ENCODE measurements at regions not wholly inside any gene's neighbourhood (a gene's known extent, or its start where the extent isn't known, plus 50 kb on each side); places are given as distances from the start of the nearest gene placed in this dataset.

DNA sequence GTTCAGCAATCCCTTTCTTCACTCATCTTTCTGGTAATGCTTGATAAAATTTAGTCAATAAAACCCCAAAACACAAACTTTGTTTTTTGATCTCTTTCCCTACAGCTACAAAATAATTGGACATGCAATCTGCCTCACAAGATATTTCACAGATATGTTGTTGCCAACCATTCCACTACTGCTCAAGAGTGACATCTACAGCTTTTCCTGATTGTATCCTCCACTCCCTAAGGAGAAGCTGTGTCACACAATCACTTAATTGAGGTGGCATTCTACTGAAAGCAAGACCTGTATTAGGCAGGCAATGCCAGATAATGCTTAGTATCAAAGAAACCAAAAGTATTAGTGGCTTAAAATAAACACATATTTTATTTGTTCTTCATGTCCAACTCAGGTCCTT lies 1646.2 kb upstream of the SPRY2 start:
- Histone ChIP-seq H3K4me3 (ENCODE audit: low read depth in 1 of 5, low read length in 5 of 5) (no peak overlapping the region), H3K36me3 (ENCODE audit: control insufficient read depth in 5 of 5, insufficient read depth in 5 of 5, low read length in 5 of 5) (no peaks in the 10 kb centered on the region), H3K9ac (ENCODE audit: low read length in 5 of 5) (no peak overlapping the region), H3K27ac (ENCODE audit: low read depth, low read length) (no peak overlapping the region), H3K27me3 (ENCODE audit: control insufficient read depth in 5 of 5, insufficient read depth in 4 of 5, low read length in 5 of 5) (no peaks in the 10 kb centered on the region), H3K4me1 (ENCODE audit: control insufficient read depth in 5 of 5, insufficient read depth in 5 of 5, low read length in 5 of 5) (no peaks in the 10 kb centered on the region), H3K9me3 (ENCODE audit: control insufficient read depth in 5 of 5, low read length in 5 of 5) (peaks cover 0 to 4% (median 0%) of the 10 kb centered on the region in 5 donors)

DNA sequence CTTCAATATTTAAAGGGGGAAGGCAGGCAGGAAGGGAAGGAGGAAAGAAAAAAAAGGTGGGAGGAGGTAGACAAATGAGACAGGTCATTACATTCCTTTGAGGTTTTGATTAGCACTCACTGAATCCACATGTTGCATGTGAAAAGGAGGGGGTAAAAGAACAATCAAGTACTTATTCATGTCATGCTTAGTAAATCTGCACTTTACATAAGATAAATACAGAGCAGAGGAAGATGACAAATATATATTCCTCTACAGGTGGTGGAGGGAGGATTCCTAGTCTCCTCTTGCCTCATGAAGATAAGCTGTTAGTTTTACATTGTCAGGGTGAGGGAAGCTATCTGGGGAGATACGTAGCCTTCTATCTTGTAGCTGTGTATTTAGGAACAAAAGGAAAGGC lies 1645.4 kb upstream of the SPRY2 start:
- Histone ChIP-seq H3K27me3 (ENCODE audit: control insufficient read depth in 5 of 5, insufficient read depth in 4 of 5, low read length in 5 of 5) (no peaks in the 10 kb centered on the region), H3K36me3 (ENCODE audit: control insufficient read depth in 5 of 5, insufficient read depth in 5 of 5, low read length in 5 of 5) (no peaks in the 10 kb centered on the region), H3K4me3 (ENCODE audit: low read depth in 1 of 5, low read length in 5 of 5) (no peak overlapping the region), H3K27ac (ENCODE audit: low read depth, low read length) (no peak overlapping the region), H3K9ac (ENCODE audit: low read length in 5 of 5) (no peak overlapping the region), H3K4me1 (ENCODE audit: control insufficient read depth in 5 of 5, insufficient read depth in 5 of 5, low read length in 5 of 5) (no peaks in the 10 kb centered on the region), H3K9me3 (ENCODE audit: control insufficient read depth in 5 of 5, low read length in 5 of 5) (peaks cover 0 to 4% (median 0%) of the 10 kb centered on the region in 5 donors)

DNA sequence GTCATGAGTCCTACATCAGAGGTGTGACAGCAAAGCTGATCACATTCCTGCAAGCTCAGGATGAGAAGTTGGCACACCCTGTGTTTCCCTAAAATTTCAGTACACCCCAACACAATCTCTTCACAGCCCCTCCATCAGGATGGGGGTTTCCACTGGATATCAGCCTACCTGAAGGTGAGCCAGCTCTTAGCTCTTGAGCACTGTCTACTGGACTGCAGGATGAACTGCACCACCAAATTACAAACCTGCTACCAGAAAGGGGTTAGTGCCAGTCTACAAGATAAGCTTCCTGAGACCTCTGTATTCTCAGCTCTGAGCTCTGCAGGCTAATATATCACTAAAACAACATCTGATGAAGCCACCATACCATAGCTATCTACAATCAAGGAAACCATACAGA lies 1616.2 kb upstream of the SPRY2 start:
- H3K4me3 ChIP-seq (ENCODE audit: low read depth in 1 of 5, low read length in 5 of 5) = no peak overlapping the region
- H3K27ac ChIP-seq (ENCODE audit: low read depth, low read length) = no peak overlapping the region
- no peaks in the 10 kb centered on the region for H3K36me3 ChIP-seq (ENCODE audit: control insufficient read depth in 5 of 5, insufficient read depth in 5 of 5, low read length in 5 of 5)
- H3K9ac ChIP-seq (ENCODE audit: low read length in 5 of 5) = no peak overlapping the region
- no peaks in the 10 kb centered on the region for H3K27me3 ChIP-seq (ENCODE audit: control insufficient read depth in 5 of 5, insufficient read depth in 4 of 5, low read length in 5 of 5)
- H3K4me1 ChIP-seq (ENCODE audit: control insufficient read depth in 5 of 5, insufficient read depth in 5 of 5, low read length in 5 of 5) = no peaks in the 10 kb centered on the region
- H3K9me3 ChIP-seq (ENCODE audit: control insufficient read depth in 5 of 5, low read length in 5 of 5) = peaks cover 0 to 12% (median 5%) of the 10 kb centered on the region in 5 donors

DNA sequence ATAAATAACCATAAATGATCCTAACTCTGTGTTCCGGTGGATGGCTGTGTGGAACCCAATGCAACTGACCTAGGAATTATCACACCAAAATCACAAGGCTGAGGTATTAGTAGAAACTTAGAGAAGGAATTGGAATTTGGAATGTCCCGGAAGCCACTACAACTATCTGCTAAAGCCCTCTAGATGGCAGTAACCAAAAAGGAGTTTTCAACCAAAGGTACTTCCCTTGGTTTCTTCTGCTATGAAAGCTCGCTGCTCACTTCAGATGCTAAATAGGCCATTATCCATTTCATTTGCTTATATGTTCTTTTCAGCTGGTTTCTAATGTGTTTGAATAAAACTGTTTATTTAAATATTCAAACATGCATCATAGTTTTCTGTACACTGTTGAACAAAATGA lies 1589.1 kb upstream of the SPRY2 start:
- no peaks in the 10 kb centered on the region for H3K36me3 ChIP-seq (ENCODE audit: control insufficient read depth in 5 of 5, insufficient read depth in 5 of 5, low read length in 5 of 5)
- no peaks in the 10 kb centered on the region for H3K9me3 ChIP-seq (ENCODE audit: control insufficient read depth in 5 of 5, low read length in 5 of 5)
- H3K27ac ChIP-seq (ENCODE audit: low read depth, low read length) = no peak overlapping the region
- no peak overlapping the region for H3K9ac ChIP-seq (ENCODE audit: low read length in 5 of 5)
- H3K4me1 ChIP-seq (ENCODE audit: control insufficient read depth in 5 of 5, insufficient read depth in 5 of 5, low read length in 5 of 5) = no peaks in the 10 kb centered on the region
- no peak overlapping the region for H3K4me3 ChIP-seq (ENCODE audit: low read depth in 1 of 5, low read length in 5 of 5)
- H3K27me3 ChIP-seq (ENCODE audit: control insufficient read depth in 5 of 5, insufficient read depth in 4 of 5, low read length in 5 of 5) = no peaks in the 10 kb centered on the region

DNA sequence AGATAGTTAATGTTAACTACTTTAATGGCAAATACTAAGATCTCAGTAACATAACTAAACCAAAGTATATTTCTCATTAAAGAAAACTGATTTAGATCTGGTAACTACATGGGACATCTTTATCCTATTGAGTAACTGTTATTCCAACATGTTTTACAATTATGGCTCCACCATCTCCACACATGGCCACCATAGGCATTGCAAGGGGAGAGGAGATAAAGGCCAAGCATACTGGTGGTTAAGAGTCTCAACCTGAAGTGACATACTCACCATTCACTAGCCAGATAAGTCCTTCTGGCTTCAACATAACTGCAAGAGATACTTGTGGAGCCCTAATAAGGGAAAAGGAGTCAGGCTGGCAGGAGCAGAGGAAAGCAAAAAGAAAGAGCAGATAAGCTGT lies 1586.4 kb upstream of the SPRY2 start:
- H3K9ac ChIP-seq (ENCODE audit: low read length in 5 of 5) = no peak overlapping the region
- no peak overlapping the region for H3K4me3 ChIP-seq (ENCODE audit: low read depth in 1 of 5, low read length in 5 of 5)
- H3K36me3 ChIP-seq (ENCODE audit: control insufficient read depth in 5 of 5, insufficient read depth in 5 of 5, low read length in 5 of 5) = no peaks in the 10 kb centered on the region
- H3K27me3 ChIP-seq (ENCODE audit: control insufficient read depth in 5 of 5, insufficient read depth in 4 of 5, low read length in 5 of 5) = no peaks in the 10 kb centered on the region
- H3K27ac ChIP-seq (ENCODE audit: low read depth, low read length) = no peak overlapping the region
- H3K9me3 ChIP-seq (ENCODE audit: control insufficient read depth in 5 of 5, low read length in 5 of 5) = no peaks in the 10 kb centered on the region
- H3K4me1 ChIP-seq (ENCODE audit: control insufficient read depth in 5 of 5, insufficient read depth in 5 of 5, low read length in 5 of 5) = no peaks in the 10 kb centered on the region

DNA sequence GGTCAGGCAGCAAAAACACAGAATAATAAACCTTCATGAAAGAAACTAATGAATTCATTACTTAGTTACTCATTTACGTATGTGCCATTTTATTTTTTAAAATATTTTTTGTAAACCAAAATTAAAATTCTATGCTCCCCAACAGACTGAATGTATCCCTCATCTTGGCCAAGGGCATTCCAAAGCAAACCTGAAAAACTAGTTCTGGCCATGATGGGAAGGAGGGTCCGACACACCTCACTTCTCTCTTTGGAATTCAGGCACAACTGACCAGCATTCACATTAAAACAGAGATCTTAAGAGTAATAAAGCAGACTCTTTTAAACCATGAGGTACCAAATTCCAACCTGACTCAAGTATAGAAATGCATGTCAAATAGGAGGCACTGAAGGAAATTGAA lies 1576.9 kb upstream of the SPRY2 start:
- Histone ChIP-seq H3K27me3 (ENCODE audit: control insufficient read depth in 5 of 5, insufficient read depth in 4 of 5, low read length in 5 of 5) (no peaks in the 10 kb centered on the region), H3K36me3 (ENCODE audit: control insufficient read depth in 5 of 5, insufficient read depth in 5 of 5, low read length in 5 of 5) (no peaks in the 10 kb centered on the region), H3K4me1 (ENCODE audit: control insufficient read depth in 5 of 5, insufficient read depth in 5 of 5, low read length in 5 of 5) (no peaks in the 10 kb centered on the region), H3K27ac (ENCODE audit: low read depth, low read length) (no peak overlapping the region), H3K9me3 (ENCODE audit: control insufficient read depth in 5 of 5, low read length in 5 of 5) (peaks cover 0 to 3% (median 0%) of the 10 kb centered on the region in 5 donors), H3K9ac (ENCODE audit: low read length in 5 of 5) (no peak overlapping the region), H3K4me3 (ENCODE audit: low read depth in 1 of 5, low read length in 5 of 5) (no peak overlapping the region)

DNA sequence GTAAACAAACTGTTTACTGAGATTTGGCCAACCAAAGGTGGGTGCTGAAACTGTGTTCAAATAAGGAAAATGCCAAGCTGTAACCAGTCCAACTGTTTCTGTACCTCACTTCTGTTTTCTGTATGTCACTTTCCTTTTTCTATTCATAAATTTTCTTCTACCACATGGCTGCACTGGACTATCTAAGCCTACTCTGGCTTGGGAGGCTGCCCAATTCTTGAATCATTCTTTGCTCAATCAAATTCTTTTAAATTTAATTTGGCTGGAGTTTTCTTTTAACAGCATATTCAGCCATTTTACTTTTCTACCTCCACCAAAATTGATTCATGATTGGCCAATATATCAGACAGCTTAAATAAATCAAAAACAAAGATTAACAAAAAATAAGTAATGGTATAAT lies 1575.5 kb upstream of the SPRY2 start:
- H3K9me3 ChIP-seq (ENCODE audit: control insufficient read depth in 5 of 5, low read length in 5 of 5) = peaks cover 0 to 3% (median 0%) of the 10 kb centered on the region in 5 donors
- H3K9ac ChIP-seq (ENCODE audit: low read length in 5 of 5) = no peak overlapping the region
- H3K4me1 ChIP-seq (ENCODE audit: control insufficient read depth in 5 of 5, insufficient read depth in 5 of 5, low read length in 5 of 5) = no peaks in the 10 kb centered on the region
- no peaks in the 10 kb centered on the region for H3K27me3 ChIP-seq (ENCODE audit: control insufficient read depth in 5 of 5, insufficient read depth in 4 of 5, low read length in 5 of 5)
- H3K27ac ChIP-seq (ENCODE audit: low read depth, low read length) = no peak overlapping the region
- no peak overlapping the region for H3K4me3 ChIP-seq (ENCODE audit: low read depth in 1 of 5, low read length in 5 of 5)
- no peaks in the 10 kb centered on the region for H3K36me3 ChIP-seq (ENCODE audit: control insufficient read depth in 5 of 5, insufficient read depth in 5 of 5, low read length in 5 of 5)

DNA sequence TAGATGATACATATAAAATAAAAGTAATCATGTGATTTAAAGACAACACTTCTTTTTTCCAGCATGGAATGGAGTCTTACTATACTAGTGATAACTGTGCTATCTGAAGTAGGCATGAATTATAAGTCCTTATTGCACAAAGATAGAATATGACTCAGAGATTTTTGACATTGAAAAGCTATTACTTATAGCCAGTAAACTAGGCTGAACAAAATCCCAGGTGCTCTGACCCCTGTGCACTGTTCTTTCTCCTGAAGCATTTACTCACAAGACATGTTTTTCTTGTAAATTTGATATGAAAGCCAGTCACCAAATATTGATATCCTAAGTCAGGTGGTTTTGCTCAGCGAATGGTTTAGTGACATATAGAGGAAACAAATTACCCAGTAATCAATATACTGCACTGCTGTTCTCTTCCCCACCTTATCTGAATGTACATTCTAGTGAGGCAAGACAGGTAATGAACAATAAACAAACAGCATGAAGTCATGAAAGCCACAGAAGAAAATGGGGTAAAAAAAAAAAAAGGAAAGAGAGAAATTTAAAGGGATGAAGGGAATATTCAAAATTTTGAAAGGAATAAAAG lies 1567.0 kb upstream of the SPRY2 start:
- Histone ChIP-seq H3K4me3 (ENCODE audit: low read depth in 1 of 5, low read length in 5 of 5) (no peak overlapping the region), H3K36me3 (ENCODE audit: control insufficient read depth in 5 of 5, insufficient read depth in 5 of 5, low read length in 5 of 5) (no peaks in the 10 kb centered on the region), H3K27me3 (ENCODE audit: control insufficient read depth in 5 of 5, insufficient read depth in 4 of 5, low read length in 5 of 5) (no peaks in the 10 kb centered on the region), H3K27ac (ENCODE audit: low read depth, low read length) (no peak overlapping the region), H3K4me1 (ENCODE audit: control insufficient read depth in 5 of 5, insufficient read depth in 5 of 5, low read length in 5 of 5) (no peaks in the 10 kb centered on the region), H3K9ac (ENCODE audit: low read length in 5 of 5) (no peak overlapping the region), H3K9me3 (ENCODE audit: control insufficient read depth in 5 of 5, low read length in 5 of 5) (no peaks in the 10 kb centered on the region)

DNA sequence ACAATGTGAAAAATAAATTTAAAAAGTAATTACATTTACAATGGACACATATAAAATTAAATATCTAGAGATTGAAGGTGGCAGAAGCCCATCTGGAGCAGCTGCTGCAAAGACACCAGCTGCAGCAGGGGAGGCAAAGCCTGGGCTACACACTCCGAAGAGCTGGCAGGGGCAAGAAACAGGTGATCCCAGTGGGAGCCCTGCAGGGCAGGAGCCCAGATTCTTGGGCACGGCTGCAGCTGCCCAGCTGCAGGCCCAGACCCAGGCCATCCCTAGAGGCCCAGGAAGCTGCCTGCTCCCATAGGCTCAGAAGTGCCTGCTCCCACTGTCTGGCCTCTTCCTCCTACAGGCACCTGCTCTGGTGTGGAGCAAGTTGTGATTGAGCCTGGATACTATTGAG lies 1547.9 kb upstream of the SPRY2 start:
- no peaks in the 10 kb centered on the region for H3K4me1 ChIP-seq (ENCODE audit: control insufficient read depth in 5 of 5, insufficient read depth in 5 of 5, low read length in 5 of 5)
- H3K27me3 ChIP-seq (ENCODE audit: control insufficient read depth in 5 of 5, insufficient read depth in 4 of 5, low read length in 5 of 5) = no peaks in the 10 kb centered on the region
- peaks cover 4 to 22% (median 14%) of the 10 kb centered on the region in 5 donors for H3K9me3 ChIP-seq (ENCODE audit: control insufficient read depth in 5 of 5, low read length in 5 of 5)
- peak overlapping the region in 1 of 5 donors; percentile 21 for H3K4me3 ChIP-seq (ENCODE audit: low read depth in 1 of 5, low read length in 5 of 5)
- no peak overlapping the region for H3K27ac ChIP-seq (ENCODE audit: low read depth, low read length)
- H3K9ac ChIP-seq (ENCODE audit: low read length in 5 of 5) = no peak overlapping the region
- H3K36me3 ChIP-seq (ENCODE audit: control insufficient read depth in 5 of 5, insufficient read depth in 5 of 5, low read length in 5 of 5) = no peaks in the 10 kb centered on the region

DNA sequence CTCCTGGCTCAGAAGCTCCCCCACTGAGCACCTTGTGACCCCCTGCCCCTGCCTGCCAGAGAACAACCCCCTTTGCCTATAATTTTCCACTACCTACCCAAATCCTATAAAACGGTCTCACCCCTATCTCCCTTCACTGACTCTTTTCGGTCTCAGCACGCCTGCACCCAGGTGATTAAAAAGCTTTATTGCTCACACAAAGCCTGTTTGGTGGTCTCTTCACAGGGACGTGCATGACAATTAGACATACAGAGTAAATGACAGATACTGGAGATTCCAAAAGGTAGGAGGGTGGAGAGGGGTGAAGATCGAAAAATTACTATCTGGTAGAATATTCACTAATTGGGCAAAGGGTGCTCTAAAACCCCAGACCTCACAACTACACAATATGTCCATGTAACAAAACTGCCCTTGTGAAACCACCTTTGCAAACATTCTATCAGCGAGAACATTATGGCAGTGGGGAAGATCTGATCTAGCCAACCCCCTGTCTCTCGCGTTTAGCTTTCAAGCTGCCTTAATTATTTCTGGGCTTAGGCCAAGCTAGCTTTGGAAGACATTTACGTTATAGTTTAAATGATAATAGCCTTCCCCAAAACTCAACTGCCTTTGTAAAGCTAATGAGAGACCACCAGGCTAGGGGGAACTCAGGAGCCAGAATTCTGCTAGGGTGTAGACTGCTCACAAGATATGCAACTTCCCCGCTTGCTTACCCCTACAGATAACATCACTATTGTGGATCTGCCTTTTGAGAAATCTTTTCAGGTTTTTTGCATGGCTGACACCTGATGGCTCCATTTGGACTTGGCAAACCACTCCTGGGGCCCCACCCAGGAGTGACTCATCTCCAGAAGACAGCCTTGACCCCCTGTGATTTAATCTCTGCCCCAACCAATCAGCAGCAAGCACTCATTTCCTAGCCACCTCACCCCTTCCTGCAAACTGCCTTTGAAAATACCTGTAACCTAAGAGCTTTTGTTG lies 1534.0 kb upstream of the SPRY2 start:
- Histone ChIP-seq H3K9ac (ENCODE audit: low read length in 5 of 5) (no peak overlapping the region), H3K36me3 (ENCODE audit: control insufficient read depth in 5 of 5, insufficient read depth in 5 of 5, low read length in 5 of 5) (no peaks in the 10 kb centered on the region), H3K9me3 (ENCODE audit: control insufficient read depth in 5 of 5, low read length in 5 of 5) (no peaks in the 10 kb centered on the region), H3K4me3 (ENCODE audit: low read depth in 1 of 5, low read length in 5 of 5) (no peak overlapping the region), H3K4me1 (ENCODE audit: control insufficient read depth in 5 of 5, insufficient read depth in 5 of 5, low read length in 5 of 5) (no peaks in the 10 kb centered on the region), H3K27ac (ENCODE audit: low read depth, low read length) (no peak overlapping the region), H3K27me3 (ENCODE audit: control insufficient read depth in 5 of 5, insufficient read depth in 4 of 5, low read length in 5 of 5) (no peaks in the 10 kb centered on the region)
